Sigmoid colon (tissue), 4 donors: ENCODE measurements at regions not wholly inside any gene's neighbourhood (a gene's known extent, or its start where the extent isn't known, plus 50 kb on each side); places are given as distances from the start of the nearest gene placed in this dataset.

Source experiments
- EP300 ChIP-seq, 4 donors: sonication (generic); formaldehyde crosslinking; IDR thresholded peaks; one replicate each; pipeline ENCODE4 v1.6.1; 2017; ENCODE audit warnings: antibody characterized with exemption in 4 of 4
- POLR2AphosphoS5 ChIP-seq, 4 donors: sonication (generic); formaldehyde crosslinking; IDR thresholded peaks; one replicate each; pipeline ENCODE4 v1.6.1; 2017; ENCODE audit warnings: antibody characterized with exemption in 4 of 4
- TF ChIP-seq, protein P1 (sequence below), 4 experiments: fragments of 450-650 bp in 3 of 4; fragments of 200-600 bp in 1 of 4; IDR thresholded peaks; one replicate each; pipeline ENCODE4 v1.5.1; 2016 to 2019; ENCODE audit warnings: antibody characterized with exemption in 4 of 4, mild to moderate bottlenecking in 3 of 4, moderate library complexity in 2 of 4

DNA sequence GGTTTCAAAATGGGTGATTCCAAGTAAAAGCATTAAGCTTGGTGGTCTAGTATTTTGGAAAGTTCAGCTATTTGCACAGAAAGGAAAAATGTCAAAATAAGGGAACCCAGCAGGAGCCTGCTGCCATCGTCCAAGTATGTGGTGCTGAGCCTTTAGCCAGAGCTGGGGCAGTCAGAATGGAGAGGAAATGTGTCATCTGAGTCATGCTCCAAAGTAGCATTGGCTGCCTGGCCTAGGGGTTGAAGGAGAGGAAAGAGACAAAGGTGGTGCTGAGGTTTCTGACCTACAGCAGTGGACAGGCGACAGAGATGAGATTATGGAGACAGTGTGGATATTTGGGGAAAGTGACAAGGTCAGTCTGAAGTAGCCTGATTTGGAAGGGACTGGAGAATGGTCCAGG, 103.9 kb downstream of the PLCE1 start:
- TF ChIP-seq, protein P1, sequence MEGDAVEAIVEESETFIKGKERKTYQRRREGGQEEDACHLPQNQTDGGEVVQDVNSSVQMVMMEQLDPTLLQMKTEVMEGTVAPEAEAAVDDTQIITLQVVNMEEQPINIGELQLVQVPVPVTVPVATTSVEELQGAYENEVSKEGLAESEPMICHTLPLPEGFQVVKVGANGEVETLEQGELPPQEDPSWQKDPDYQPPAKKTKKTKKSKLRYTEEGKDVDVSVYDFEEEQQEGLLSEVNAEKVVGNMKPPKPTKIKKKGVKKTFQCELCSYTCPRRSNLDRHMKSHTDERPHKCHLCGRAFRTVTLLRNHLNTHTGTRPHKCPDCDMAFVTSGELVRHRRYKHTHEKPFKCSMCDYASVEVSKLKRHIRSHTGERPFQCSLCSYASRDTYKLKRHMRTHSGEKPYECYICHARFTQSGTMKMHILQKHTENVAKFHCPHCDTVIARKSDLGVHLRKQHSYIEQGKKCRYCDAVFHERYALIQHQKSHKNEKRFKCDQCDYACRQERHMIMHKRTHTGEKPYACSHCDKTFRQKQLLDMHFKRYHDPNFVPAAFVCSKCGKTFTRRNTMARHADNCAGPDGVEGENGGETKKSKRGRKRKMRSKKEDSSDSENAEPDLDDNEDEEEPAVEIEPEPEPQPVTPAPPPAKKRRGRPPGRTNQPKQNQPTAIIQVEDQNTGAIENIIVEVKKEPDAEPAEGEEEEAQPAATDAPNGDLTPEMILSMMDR (IDR thresholded peaks at IDR 0.05): no peak
- no peak for TF ChIP-seq EP300 (IDR thresholded peaks at IDR 0.05)
- TF ChIP-seq POLR2AphosphoS5 (IDR thresholded peaks at IDR 0.05): no peak
